ENCODE measurements at regions not wholly inside any gene's neighbourhood (a gene's known extent, or its start where the extent isn't known, plus 50 kb on each side); places are given as distances from the start of the nearest gene placed in this dataset.

DNA sequence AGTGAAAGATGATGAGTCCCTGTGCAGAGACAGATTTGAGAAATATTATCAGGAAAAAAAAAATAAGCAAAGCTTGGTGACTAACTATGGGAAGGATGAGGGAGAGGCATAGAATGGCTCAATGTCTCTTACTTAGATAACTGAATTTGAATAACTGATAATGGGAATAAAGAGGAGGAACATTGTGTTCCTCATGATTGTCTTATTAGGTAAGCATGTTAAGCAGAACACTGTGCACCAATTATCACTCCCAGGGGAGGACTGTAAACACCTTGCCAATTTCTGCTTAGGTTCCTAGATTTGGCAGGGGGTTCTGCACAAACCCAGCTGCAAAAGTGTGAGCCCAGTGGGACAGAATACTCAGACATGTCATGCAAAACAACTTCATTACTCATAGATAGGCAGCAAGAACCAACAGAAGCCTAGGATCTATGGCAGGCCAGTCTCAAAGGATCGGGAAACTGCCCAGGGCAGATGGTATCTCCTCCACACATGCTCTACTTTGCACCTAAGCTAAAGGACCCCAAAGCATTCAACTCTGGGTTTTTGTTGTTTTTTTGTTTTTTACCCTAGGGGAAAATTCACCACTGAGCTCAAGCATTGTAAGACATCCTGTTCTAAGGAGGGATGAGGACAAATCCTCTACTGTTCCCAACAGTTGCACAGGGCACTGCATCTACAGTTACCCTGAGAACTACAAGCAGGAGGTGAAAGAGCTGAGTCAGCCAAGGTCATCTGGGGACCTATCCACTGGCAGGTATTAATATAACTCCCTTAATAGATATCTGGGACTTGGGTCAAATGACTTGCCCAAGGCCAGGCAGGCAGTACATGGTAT is 907.0 kb downstream of the RAPGEF2 start:
- ATAC-seq (ENCODE audit: low read depth) (no peak), DNase-seq (no peak)
- no peak overlapping the region for H3K27ac ChIP-seq (ENCODE audit: low read length in 2 of 2)
- no peak for TF ChIP-seq EZH2 (IDR thresholded peaks at IDR 0.05; ENCODE audit: borderline replicate concordance, insufficient read depth, low read depth, low read length, poor library complexity, severe bottlenecking)
- TF ChIP-seq, protein P1, sequence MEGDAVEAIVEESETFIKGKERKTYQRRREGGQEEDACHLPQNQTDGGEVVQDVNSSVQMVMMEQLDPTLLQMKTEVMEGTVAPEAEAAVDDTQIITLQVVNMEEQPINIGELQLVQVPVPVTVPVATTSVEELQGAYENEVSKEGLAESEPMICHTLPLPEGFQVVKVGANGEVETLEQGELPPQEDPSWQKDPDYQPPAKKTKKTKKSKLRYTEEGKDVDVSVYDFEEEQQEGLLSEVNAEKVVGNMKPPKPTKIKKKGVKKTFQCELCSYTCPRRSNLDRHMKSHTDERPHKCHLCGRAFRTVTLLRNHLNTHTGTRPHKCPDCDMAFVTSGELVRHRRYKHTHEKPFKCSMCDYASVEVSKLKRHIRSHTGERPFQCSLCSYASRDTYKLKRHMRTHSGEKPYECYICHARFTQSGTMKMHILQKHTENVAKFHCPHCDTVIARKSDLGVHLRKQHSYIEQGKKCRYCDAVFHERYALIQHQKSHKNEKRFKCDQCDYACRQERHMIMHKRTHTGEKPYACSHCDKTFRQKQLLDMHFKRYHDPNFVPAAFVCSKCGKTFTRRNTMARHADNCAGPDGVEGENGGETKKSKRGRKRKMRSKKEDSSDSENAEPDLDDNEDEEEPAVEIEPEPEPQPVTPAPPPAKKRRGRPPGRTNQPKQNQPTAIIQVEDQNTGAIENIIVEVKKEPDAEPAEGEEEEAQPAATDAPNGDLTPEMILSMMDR (IDR thresholded peaks at IDR 0.05): no peak
- H3K4me1 Mint-ChIP-seq: no peaks in the 10 kb centered on the region
- no peaks in the 10 kb centered on the region for H4K20me1 ChIP-seq (ENCODE audit: control insufficient read depth, insufficient read depth, low read length, poor library complexity, severe bottlenecking)
- CTCF ChIA-PET: no interaction called here
- no peaks in the 10 kb centered on the region for H3K4me1 ChIP-seq (ENCODE audit: control insufficient read depth in 2 of 2, insufficient read depth in 2 of 2, low read length in 2 of 2)
- H3K27me3 ChIP-seq (replicated peaks in 1 of 4; ENCODE audit: control extremely low read depth in 1 of 4, control insufficient read depth in 3 of 4, insufficient read depth in 4 of 4, low read length in 3 of 4): no peaks in the 10 kb centered on the region
- H3K36me3 ChIP-seq (replicated peaks in 1 of 2; ENCODE audit: control extremely low read depth in 1 of 2, control insufficient read depth in 1 of 2, extremely low read depth in 1 of 2, insufficient read depth in 2 of 2, low read length in 1 of 2): no peaks in the 10 kb centered on the region
- intact Hi-C loops (cut with micrococcal nuclease): no loop called here
- H3K79me2 ChIP-seq (ENCODE audit: control insufficient read depth, insufficient read depth, low read length): no peaks in the 10 kb centered on the region
- WGBS (ENCODE audit: insufficient coverage): no CpG with 5 or more reads among the region's 1 CpG
- POLR2A ChIA-PET: no interaction called here
- H3K9ac ChIP-seq (ENCODE audit: low read length): no peak overlapping the region
- peaks cover 0 to 7% (median 0%) of the 10 kb centered on the region in 3 donors for H3K9me3 ChIP-seq (ENCODE audit: control extremely low read depth in 1 of 3, control insufficient read depth in 2 of 3, insufficient read depth in 1 of 3, low read length in 2 of 3)
- H3K27ac Mint-ChIP-seq: no peak overlapping the region
- H3K4me3 ChIP-seq (ENCODE audit: control extremely low read depth in 1 of 5, extremely low read depth in 1 of 5, insufficient read depth in 1 of 5, low read depth in 2 of 5, low read length in 4 of 5): no peak overlapping the region
- no peaks in the 10 kb centered on the region for H3K27me3 Mint-ChIP-seq
- no peak overlapping the region for H3K4me3 Mint-ChIP-seq
- H3K4me2 ChIP-seq (replicated peaks; ENCODE audit: low read depth, low read length, poor library complexity, severe bottlenecking): no peak overlapping the region
- H2AFZ ChIP-seq (ENCODE audit: insufficient read depth, low read depth, low read length, poor library complexity, severe bottlenecking): no peak overlapping the region
- H3K9me3 Mint-ChIP-seq (ENCODE audit: insufficient read depth): peaks cover 16% of the 10 kb centered on the region

DNA sequence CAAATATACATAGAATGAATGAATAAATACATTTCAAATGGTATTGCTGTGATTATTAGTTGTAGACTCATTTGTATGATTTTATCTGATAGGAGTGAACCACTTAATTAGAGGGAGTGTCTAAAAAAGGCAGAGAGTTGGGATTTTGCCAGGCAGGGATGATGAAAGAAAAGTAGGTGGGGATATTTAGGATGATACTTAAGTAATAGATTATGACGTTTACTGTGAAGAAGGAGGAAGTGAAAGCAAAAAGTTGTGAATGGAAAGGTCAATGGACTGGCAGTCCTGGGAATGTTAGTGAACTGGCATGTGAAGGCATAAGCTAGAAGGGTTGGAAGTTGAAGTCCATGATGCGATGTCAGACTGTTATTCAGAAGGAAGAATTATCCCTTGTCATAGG is 917.1 kb downstream of the RAPGEF2 start:
- Histone ChIP-seq H3K27ac (ENCODE audit: low read length in 2 of 2) (no peak overlapping the region), H3K9me3 (ENCODE audit: control extremely low read depth in 1 of 3, control insufficient read depth in 2 of 3, insufficient read depth in 1 of 3, low read length in 2 of 3) (peaks cover 0 to 4% (median 0%) of the 10 kb centered on the region in 3 donors), H3K4me3 (ENCODE audit: control extremely low read depth in 1 of 5, extremely low read depth in 1 of 5, insufficient read depth in 1 of 5, low read depth in 2 of 5, low read length in 4 of 5) (no peak overlapping the region), H3K36me3 (replicated peaks in 1 of 2; ENCODE audit: control extremely low read depth in 1 of 2, control insufficient read depth in 1 of 2, extremely low read depth in 1 of 2, insufficient read depth in 2 of 2, low read length in 1 of 2) (no peaks in the 10 kb centered on the region), H3K9ac (ENCODE audit: low read length) (no peak overlapping the region), H2AFZ (ENCODE audit: insufficient read depth, low read depth, low read length, poor library complexity, severe bottlenecking) (no peak overlapping the region), H3K79me2 (ENCODE audit: control insufficient read depth, insufficient read depth, low read length) (no peaks in the 10 kb centered on the region), H3K4me1 (ENCODE audit: control insufficient read depth in 2 of 2, insufficient read depth in 2 of 2, low read length in 2 of 2) (no peaks in the 10 kb centered on the region), H3K4me2 (replicated peaks; ENCODE audit: low read depth, low read length, poor library complexity, severe bottlenecking) (no peak overlapping the region), H4K20me1 (ENCODE audit: control insufficient read depth, insufficient read depth, low read length, poor library complexity, severe bottlenecking) (no peaks in the 10 kb centered on the region), H3K27me3 (replicated peaks in 1 of 4; ENCODE audit: control extremely low read depth in 1 of 4, control insufficient read depth in 3 of 4, insufficient read depth in 4 of 4, low read length in 3 of 4) (no peaks in the 10 kb centered on the region)
- Mint-ChIP-seq H3K9me3 (ENCODE audit: insufficient read depth) (no peaks in the 10 kb centered on the region), H3K4me1 (no peaks in the 10 kb centered on the region), H3K27me3 (no peaks in the 10 kb centered on the region), H3K4me3 (no peak overlapping the region), H3K27ac (no peak overlapping the region)
- TF ChIP-seq EZH2 (IDR thresholded peaks at IDR 0.05; ENCODE audit: borderline replicate concordance, insufficient read depth, low read depth, low read length, poor library complexity, severe bottlenecking): no peak
- TF ChIP-seq, protein P1 (IDR thresholded peaks at IDR 0.05): no peak
- no peak for DNase-seq
- ChIA-PET CTCF (no interaction called here), POLR2A (no interaction called here)
- ATAC-seq (ENCODE audit: low read depth): no peak
- WGBS (ENCODE audit: insufficient coverage): 100% methylated on average over 2 of the region's 2 CpGs
- intact Hi-C loops (cut with micrococcal nuclease): no loop called here

Data from B cell (primary cell).